ENCODE measurements at regions not wholly inside any gene's neighbourhood (a gene's known extent, or its start where the extent isn't known, plus 50 kb on each side); places are given as distances from the start of the nearest gene placed in this dataset.

DNA sequence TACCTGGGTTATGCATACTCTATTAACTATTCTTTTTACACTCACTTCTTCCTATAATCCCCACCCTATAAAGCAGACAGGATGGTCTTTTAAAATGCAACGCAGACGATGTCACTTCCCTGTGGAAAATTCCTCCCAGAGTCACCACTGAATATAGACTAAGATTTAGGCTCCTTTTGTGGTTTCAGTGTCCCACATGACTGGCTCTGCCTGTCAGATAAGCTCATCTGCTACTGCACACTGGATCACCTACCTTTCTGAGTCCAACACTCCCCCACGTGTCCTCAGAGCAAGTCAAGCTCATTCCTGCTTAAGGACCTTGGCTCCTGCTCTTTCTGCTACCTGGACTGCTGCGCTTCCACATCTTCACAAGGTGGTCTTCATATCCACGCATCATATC, 73.0 kb upstream of the SIPA1L2 start:
- TF ChIP-seq SIN3A (IDR thresholded peaks at IDR 0.05; ENCODE audit: borderline replicate concordance, insufficient read depth, low read length), result no peak
- no peak for TF ChIP-seq POLR2AphosphoS5 (IDR thresholded peaks at IDR 0.05; ENCODE audit: low read depth, low read length)
- TF ChIP-seq, protein P1, sequence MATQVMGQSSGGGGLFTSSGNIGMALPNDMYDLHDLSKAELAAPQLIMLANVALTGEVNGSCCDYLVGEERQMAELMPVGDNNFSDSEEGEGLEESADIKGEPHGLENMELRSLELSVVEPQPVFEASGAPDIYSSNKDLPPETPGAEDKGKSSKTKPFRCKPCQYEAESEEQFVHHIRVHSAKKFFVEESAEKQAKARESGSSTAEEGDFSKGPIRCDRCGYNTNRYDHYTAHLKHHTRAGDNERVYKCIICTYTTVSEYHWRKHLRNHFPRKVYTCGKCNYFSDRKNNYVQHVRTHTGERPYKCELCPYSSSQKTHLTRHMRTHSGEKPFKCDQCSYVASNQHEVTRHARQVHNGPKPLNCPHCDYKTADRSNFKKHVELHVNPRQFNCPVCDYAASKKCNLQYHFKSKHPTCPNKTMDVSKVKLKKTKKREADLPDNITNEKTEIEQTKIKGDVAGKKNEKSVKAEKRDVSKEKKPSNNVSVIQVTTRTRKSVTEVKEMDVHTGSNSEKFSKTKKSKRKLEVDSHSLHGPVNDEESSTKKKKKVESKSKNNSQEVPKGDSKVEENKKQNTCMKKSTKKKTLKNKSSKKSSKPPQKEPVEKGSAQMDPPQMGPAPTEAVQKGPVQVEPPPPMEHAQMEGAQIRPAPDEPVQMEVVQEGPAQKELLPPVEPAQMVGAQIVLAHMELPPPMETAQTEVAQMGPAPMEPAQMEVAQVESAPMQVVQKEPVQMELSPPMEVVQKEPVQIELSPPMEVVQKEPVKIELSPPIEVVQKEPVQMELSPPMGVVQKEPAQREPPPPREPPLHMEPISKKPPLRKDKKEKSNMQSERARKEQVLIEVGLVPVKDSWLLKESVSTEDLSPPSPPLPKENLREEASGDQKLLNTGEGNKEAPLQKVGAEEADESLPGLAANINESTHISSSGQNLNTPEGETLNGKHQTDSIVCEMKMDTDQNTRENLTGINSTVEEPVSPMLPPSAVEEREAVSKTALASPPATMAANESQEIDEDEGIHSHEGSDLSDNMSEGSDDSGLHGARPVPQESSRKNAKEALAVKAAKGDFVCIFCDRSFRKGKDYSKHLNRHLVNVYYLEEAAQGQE (IDR thresholded peaks at IDR 0.05; ENCODE audit: insufficient read depth in 1 of 2, low read depth in 2 of 2, low read length in 2 of 2), result no peak
- TF ChIP-seq FOXP2 (optimal IDR thresholded peaks at IDR 0.05; ENCODE audit: borderline replicate concordance, extremely low read depth, extremely low read length, insufficient read depth), result no peak
- no peak for TF ChIP-seq TAF1 (IDR thresholded peaks at IDR 0.05; ENCODE audit: borderline replicate concordance, insufficient read depth, low read length)

GRCh38 chr1:232704256-232704655, 74.3 kb upstream of the SIPA1L2 start:
- TF ChIP-seq POLR2AphosphoS5 (IDR thresholded peaks at IDR 0.05; ENCODE audit: low read depth, low read length) (no peak), FOXP2 (optimal IDR thresholded peaks at IDR 0.05; ENCODE audit: borderline replicate concordance, extremely low read depth, extremely low read length, insufficient read depth) (no peak), TAF1 (IDR thresholded peaks at IDR 0.05; ENCODE audit: borderline replicate concordance, insufficient read depth, low read length) (no peak), SIN3A (IDR thresholded peaks at IDR 0.05; ENCODE audit: borderline replicate concordance, insufficient read depth, low read length) (no peak)
- TF ChIP-seq, protein P1 (IDR thresholded peaks at IDR 0.05; ENCODE audit: insufficient read depth in 1 of 2, low read depth in 2 of 2, low read length in 2 of 2), result no peak

- TF ChIP-seq POLR2AphosphoS5 (IDR thresholded peaks at IDR 0.05; ENCODE audit: low read depth, low read length) (no peak), TAF1 (IDR thresholded peaks at IDR 0.05; ENCODE audit: borderline replicate concordance, insufficient read depth, low read length) (no peak), SIN3A (IDR thresholded peaks at IDR 0.05; ENCODE audit: borderline replicate concordance, insufficient read depth, low read length) (no peak), FOXP2 (optimal IDR thresholded peaks at IDR 0.05; ENCODE audit: borderline replicate concordance, extremely low read depth, extremely low read length, insufficient read depth) (no peak)
- TF ChIP-seq, protein P1 (IDR thresholded peaks at IDR 0.05; ENCODE audit: insufficient read depth in 1 of 2, low read depth in 2 of 2, low read length in 2 of 2), result no peak
These were observed 75.1 kb upstream of the SIPA1L2 start for GRCh38 chr1:232704694-232705680.

DNA sequence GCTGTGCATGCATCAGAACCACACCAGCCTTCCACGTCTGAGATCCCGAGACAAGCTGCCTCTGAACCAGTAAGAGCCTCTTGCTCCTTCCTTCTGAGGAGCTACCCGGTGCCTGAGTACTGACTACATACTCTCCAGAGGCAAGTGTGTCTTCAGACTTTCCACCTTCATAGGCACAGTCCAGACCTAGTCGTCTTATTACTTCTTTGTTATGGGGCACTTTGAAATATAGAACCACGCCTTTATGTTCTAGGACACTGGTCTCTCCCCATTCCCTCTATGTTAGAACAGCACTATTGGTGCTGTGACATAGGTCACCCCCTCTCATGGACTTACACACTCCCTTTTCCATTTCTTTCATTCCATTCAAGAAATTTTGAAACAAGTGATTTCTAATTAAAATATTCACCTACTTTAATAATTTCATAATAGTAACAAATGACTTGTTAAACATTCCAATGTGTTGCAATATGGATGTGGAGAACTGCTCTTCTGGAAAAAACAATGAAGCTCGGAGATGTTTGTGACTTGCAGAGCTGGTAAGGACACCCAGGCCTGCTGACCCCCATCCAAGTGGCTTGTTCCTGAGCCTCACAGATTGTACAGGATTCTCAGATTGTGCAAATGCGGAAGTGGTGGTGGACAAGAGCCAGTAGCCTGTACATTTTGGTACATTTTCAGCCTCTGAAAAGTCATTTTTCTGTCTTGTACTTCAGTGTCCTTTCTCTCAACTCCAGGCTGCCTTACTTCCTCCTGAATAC, 76.1 kb upstream of the SIPA1L2 start:
- TF ChIP-seq POLR2AphosphoS5 (IDR thresholded peaks at IDR 0.05; ENCODE audit: low read depth, low read length) (no peak), FOXP2 (optimal IDR thresholded peaks at IDR 0.05; ENCODE audit: borderline replicate concordance, extremely low read depth, extremely low read length, insufficient read depth) (no peak), SIN3A (IDR thresholded peaks at IDR 0.05; ENCODE audit: borderline replicate concordance, insufficient read depth, low read length) (no peak), TAF1 (IDR thresholded peaks at IDR 0.05; ENCODE audit: borderline replicate concordance, insufficient read depth, low read length) (no peak)
- TF ChIP-seq, protein P1 (IDR thresholded peaks at IDR 0.05; ENCODE audit: insufficient read depth in 1 of 2, low read depth in 2 of 2, low read length in 2 of 2), result no peak
